ENCODE measurements at regions not wholly inside any gene's neighbourhood (a gene's known extent, or its start where the extent isn't known, plus 50 kb on each side); places are given as distances from the start of the nearest gene placed in this dataset.

DNA sequence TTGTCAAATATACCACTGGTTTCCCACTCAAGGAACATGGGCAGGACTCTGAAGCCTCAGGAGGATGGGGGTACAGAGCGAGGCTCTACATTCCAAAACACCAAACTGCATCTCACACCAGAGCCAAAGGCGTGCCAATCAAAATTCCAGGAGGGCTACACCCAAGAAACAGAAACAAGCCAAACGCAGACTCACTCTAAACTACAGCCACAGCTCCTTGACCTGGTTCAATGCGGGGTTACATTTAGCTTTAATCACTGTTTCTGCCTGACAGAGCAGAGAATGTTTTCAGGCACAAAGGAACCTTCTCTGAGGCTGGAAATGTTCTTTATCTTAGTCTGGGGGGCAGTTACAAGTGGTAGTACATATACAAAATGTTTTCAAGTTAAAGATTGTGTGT lies 2121.5 kb upstream of the AGA start:
- DNase-seq (ENCODE audit: low spot score) = no peak

GRCh38 chr4:179569549-179569948 lies 2127.3 kb upstream of the AGA start:
- no peak for DNase-seq (ENCODE audit: low spot score)

GRCh38 chr4:179582164-179582905 lies 2140.1 kb upstream of the AGA start:
- no peak for DNase-seq (ENCODE audit: low spot score)

DNA sequence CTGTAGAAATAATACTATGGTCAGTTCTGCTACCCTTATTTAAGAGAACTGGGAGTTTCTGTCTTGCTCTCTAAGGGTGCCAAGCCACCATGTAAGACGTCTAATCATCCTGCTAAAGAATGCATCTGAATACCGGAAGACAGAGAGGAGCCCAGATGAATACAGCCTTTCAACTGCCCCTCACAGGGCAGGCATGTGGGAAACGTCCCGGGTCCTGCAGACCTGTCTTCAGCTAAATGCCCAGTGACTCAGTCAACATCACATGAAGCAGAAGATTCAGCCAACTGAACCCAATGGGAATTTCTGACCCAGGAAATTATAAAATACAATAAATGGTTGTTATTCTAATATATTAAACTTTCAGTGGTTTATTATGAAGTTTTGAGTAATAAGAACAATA lies 2141.0 kb upstream of the AGA start:
- no peak for DNase-seq (ENCODE audit: low spot score)

DNA sequence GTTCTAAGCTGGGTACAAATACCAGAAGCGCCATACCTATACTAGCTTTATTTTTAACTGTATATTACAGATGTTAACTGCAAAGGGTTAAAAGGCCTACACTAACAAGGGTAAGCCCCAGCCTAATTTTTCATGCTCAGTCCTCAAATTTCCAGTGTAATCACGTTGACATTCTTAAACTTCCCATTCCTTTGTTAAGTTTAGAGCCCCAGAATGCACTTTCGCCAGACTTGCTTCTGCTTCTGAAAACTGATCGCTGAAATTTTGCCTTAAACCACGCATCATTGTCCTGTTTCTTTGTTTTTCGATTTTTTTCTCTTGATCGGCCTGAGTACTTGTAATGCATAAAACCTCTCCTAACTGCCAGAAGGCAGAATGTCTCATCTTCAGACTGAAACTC lies 2141.9 kb upstream of the AGA start:
- DNase-seq (ENCODE audit: low spot score) = no peak

GRCh38 chr4:179585761-179586160 lies 2143.5 kb upstream of the AGA start:
- DNase-seq (ENCODE audit: low spot score) = no peak

DNA sequence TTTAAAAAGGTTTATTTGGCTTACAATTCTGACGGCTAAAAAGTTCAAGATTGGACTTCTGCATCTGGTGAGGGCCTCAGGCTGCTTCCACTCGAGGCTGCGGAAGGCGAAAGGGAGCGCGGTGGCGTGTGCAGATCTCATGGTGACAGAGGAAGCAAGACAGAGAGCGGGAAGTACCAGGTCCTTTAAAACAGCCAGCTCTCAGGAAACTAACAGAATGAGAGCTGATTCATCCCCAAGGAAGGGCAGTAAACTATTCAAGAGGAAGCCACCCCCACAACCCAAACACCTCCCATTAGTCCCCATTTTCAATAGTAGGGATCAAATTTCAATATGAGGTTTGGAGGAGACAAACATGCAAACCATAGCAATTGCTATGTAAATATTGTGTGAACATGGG lies 2144.2 kb upstream of the AGA start:
- no peak for DNase-seq (ENCODE audit: low spot score)

DNA sequence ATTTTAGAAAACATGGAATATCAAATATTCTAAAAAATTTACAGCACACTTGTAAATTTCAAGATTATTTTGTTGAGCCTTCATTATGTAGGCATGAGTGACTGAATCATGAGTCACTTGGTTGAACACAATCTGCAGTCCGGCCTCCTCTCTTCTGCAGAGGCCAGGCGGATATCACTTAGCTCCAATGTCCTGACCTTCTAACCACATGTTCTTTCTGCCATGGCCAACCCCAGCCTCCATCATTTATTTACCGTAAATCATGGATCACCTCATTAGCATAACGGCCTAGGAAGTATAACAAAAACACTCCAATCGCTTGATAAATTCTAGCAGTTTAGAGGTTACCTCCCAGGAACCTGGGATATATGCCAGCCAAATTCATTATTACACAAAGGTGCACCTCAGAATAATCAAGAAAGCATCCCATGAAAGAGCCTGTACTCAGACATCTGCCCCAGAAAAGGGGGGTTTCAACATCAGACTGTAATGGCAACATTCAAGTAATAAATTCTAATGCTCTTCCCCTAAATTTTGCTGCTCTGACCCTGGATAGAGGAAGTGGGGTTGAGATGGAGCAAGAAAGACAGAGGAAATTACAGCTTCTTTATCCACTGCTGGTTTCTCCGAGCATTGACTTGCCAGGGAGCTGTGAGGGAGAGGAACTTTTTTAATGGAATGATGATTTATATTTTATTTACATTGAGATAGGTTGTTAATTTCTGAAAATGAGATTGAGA lies 2153.6 kb upstream of the AGA start:
- no peak for DNase-seq (ENCODE audit: low spot score)

GRCh38 chr4:179596621-179597020 lies 2154.4 kb upstream of the AGA start:
- DNase-seq (ENCODE audit: low spot score) = no peak

DNA sequence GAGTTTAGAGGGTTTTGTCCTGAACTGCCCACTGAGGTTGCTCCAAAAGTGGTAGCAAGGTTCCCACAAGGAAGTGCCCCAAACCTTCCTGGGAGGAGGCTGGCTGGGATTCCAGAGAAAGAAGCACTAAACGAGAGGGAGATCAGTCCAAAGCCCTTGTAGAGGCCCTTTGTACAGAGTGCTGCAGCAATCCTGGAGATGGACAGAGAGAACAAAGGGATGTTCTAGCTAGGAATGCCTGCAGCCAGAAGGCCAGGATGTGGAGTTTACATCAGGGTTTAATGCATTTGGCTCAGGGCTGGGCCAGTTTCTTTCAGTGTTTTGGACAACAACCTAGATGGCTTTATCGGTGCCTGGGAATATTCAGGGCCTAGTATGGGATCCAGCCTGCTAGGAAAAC lies 2155.1 kb upstream of the AGA start:
- DNase-seq (ENCODE audit: low spot score) = no peak

- no peak for DNase-seq (ENCODE audit: low spot score)
These were observed 2159.4 kb upstream of the AGA start for GRCh38 chr4:179601671-179602070.

- DNase-seq (ENCODE audit: low spot score) = no peak
These were observed 2163.0 kb upstream of the AGA start for GRCh38 chr4:179605196-179605595.

DNA sequence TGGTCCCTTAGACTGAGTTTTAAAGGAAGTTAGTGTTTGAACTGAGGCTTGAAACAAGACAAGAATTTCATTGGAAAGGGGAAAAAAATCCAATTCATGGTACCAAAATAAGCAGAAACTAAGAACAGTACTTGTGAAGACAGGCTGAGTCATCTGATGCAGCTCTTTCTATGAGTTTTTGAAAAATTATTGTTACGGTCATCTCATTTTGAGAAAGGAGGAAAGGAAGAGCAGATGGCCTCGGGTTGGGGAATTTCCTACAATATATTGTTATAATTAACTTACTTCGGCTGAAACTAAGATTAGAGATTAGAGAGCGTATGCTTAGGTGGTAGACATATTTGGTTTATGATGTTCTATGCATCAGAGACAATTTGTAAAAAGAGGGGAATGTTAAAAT lies 2164.8 kb upstream of the AGA start:
- no peak for DNase-seq (ENCODE audit: low spot score)

DNA sequence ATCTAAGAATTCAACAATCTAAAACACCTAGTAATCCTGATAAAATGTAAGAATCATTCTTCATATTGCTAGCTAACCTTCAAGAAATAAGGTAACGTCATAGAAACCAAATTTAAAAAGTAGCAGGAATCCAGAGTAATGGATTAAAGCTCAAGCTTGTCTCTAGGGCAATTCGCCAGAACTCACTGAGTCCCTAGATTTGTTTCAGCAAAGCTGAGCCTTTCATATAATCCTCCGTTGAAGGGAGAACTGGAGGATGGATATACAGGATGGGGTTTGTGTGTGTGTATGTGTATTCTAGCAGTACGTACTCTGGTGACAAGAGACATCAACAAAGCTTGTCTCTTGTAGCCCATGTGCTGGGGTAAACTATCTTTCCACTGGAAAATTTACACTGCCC lies 2173.5 kb upstream of the AGA start:
- DNase-seq (ENCODE audit: low spot score) = no peak

- DNase-seq (ENCODE audit: low spot score) = no peak
These were observed 2176.7 kb upstream of the AGA start for GRCh38 chr4:179618966-179619365.

DNA sequence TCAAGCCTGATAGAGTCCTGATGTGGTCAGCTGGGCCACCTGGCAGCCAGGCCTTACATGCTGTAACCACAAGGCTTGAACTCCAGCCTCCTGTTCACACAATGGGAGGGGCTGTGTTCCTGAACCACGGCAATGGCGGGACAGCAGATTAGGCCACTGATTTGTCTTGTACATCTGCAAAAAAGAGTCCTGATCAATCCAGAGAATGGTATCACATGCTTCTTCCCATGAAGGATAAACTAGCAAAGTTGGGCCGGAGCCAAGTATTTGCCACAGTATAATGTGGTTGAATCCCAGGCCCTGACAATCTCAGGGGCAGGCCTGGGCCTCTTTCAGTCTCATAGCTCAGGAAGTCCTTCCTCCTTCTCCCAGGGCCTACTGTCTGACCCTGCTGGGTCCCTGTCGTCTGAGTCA lies 2182.5 kb upstream of the AGA start:
- no peak for DNase-seq (ENCODE audit: low spot score)

GRCh38 chr4:179625406-179625805 lies 2183.2 kb upstream of the AGA start:
- DNase-seq (ENCODE audit: low spot score) = no peak

GRCh38 chr4:179626687-179627086 lies 2184.4 kb upstream of the AGA start:
- DNase-seq (ENCODE audit: low spot score) = no peak

GRCh38 chr4:179631321-179631720 lies 2189.1 kb upstream of the AGA start:
- DNase-seq (ENCODE audit: low spot score) = no peak

DNA sequence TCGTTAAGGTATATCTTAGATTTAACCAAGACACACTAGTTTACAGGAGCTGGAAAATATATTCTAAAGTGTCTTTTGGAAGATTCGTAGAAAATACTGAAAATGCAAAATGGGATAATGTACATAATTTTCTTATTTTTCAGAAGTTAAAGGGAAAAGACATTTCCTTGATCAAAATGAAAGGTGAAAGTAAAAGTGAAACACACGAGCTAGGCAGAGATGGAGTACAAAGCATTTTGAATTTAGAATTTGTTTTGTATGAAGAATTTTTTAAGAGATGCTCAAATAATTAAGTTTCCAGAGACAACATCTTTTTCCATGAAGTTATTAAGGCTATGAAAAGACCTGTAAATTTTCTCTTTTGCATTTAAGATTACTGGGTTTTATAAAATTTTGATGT lies 2192.6 kb upstream of the AGA start:
- DNase-seq (ENCODE audit: low spot score) = no peak

DNA sequence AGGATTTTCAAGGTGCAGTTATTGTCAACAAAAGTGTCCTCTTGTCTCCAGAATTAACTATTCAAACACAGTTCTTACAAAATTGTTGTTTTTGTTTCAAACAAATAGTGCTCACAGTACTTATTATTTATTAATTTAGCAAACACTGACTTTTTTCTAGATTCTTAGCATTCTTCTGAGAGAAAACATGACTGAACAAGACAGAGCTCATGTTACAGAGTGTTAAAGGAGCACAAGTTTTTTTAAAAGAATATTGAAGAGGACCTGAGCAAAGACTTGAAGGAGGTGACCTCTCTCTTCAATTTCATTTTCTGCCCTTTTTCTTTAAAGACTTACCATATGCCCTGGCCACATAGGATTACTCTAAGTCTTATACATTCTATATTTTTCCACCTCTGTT lies 2220.3 kb upstream of the AGA start:
- DNase-seq (ENCODE audit: low spot score) = no peak

GRCh38 chr4:179663641-179664429 lies 2221.6 kb upstream of the AGA start:
- no peak for DNase-seq (ENCODE audit: low spot score)

GRCh38 chr4:179664430-179665027 lies 2222.3 kb upstream of the AGA start:
- DNase-seq (ENCODE audit: low spot score) = no peak
